ENCODE measurements at regions not wholly inside any gene's neighbourhood (a gene's known extent, or its start where the extent isn't known, plus 50 kb on each side); places are given as distances from the start of the nearest gene placed in this dataset.

DNA sequence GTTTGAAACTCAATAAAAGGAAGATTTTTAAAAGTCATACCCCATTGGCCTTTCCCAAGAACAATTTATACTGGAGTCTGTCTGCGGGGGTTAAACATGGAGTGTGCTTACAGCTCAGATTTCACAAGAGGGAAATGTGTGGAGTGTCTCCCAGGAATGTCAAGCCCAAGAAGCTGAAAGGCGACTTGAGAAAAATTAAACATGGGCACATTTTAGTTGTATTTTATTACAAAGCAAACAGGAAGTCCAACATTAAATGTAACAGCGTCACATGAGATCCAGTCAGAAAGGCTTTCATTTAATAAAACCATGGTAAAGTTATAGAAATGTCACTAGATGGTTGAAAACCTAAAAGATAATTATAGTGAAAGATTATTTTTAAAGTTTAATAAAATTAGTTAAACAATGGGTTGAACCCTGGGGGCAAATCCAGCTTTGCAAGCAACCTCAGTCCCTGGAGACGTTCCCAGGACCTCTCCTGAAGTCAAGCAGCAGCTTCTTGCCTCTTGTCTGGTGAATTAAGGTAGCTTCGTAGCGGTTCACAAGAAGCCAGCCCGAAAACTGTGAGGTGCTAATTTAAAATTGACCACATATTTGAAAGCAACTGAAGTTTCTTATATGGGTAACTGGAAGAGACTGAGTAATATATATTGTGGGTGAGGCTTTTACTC, 168.4 kb upstream of the EDNRA start (continued):
- TF ChIP-seq KDM5A (IDR thresholded peaks at IDR 0.05; ENCODE audit: low read length) (no peak), SIN3A (conservative IDR thresholded peaks at IDR 0.05 in 1 of 2, IDR thresholded peaks at IDR 0.05 in 1 of 2; ENCODE audit: low read depth in 1 of 2, low read length in 2 of 2) (no peak), RBBP5 (IDR thresholded peaks at IDR 0.05; ENCODE audit: borderline replicate concordance, low read depth, low read length) (no peak)
